K562 (cell line): ENCODE measurements at regions not wholly inside any gene's neighbourhood (a gene's known extent, or its start where the extent isn't known, plus 50 kb on each side); places are given as distances from the start of the nearest gene placed in this dataset.

Source experiments
- BRCA1 ChIP-seq, 2 experiments: fragments of 450-650 bp in 1 of 2; sonication (generic) in 1 of 2; formaldehyde crosslinking in 1 of 2; IDR thresholded peaks; 2 replicates each; pipeline versions ENCODE4 v1.5.0 to v1.6.1; 2017 to 2020; ENCODE audit warnings: mild to moderate bottlenecking in 1 of 2, missing genetic modification reagents in 1 of 2
- JUN ChIP-seq, 2 experiments: sonication (generic) in 1 of 2; formaldehyde crosslinking in 1 of 2; IDR thresholded peaks; 2 replicates each; pipeline versions ENCODE4 v1.6.1 to v1.8.0; 2012 to 2022; ENCODE audit warnings: borderline replicate concordance in 2 of 2, mild to moderate bottlenecking in 2 of 2, improper control_type of control experiment in 1 of 2, low read depth in 1 of 2, low read length in 1 of 2, missing genetic modification reagents in 1 of 2
- KDM1A ChIP-seq, 2 experiments: fragments of 450-650 bp; IDR thresholded peaks; 2 replicates each; pipeline ENCODE4 v1.6.1; 2016; ENCODE audit warnings: mild to moderate bottlenecking in 2 of 2
- NELFE ChIP-seq: IDR thresholded peaks from 2 replicates; pipeline ENCODE4 v1.6.1; 2011; ENCODE audit warnings: mild to moderate bottlenecking; ENCODE audit not compliant: insufficient read depth, insufficient read length
- SIN3A ChIP-seq, 2 experiments: fragments of 150-350 bp in 1 of 2; IDR thresholded peaks; 2 replicates each; pipeline ENCODE4 v1.6.1; 2011 to 2016; ENCODE audit warnings: borderline replicate concordance in 2 of 2, low read depth in 2 of 2, low read length in 2 of 2, mild to moderate bottlenecking in 2 of 2, moderate library complexity in 2 of 2; ENCODE audit not compliant: control insufficient read depth in 1 of 2
- SMAD3 ChIP-seq: fragments of 450-650 bp; formaldehyde crosslinking; conservative IDR thresholded peaks from 2 replicates; pipeline ENCODE4 v1.4.0; 2020; ENCODE audit warnings: mild to moderate bottlenecking
- TF ChIP-seq, protein P1 (sequence below), 3 experiments: IDR thresholded peaks in 2 of 3; conservative IDR thresholded peaks in 1 of 3; 2 replicates each; pipeline ENCODE4 v1.5.1; 2011 to 2012; ENCODE audit warnings: low read length in 3 of 3, mild to moderate bottlenecking in 3 of 3, control low read depth in 2 of 3, improper control_type of control experiment in 1 of 3, inconsistent platforms in 1 of 3, low read depth in 1 of 3, mixed read lengths in 1 of 3, moderate library complexity in 1 of 3; ENCODE audit not compliant: insufficient read depth in 2 of 3
- TF ChIP-seq, protein P2 (sequence below): conservative IDR thresholded peaks from 2 replicates; pipeline ENCODE4 v1.6.1; 2011; ENCODE audit warnings: low read depth, mild to moderate bottlenecking, low read length; ENCODE audit not compliant: control insufficient read depth

- TF ChIP-seq NELFE (no peak), SIN3A (IDR thresholded peaks at IDR 0.05; ENCODE audit: borderline replicate concordance in 2 of 2, control insufficient read depth in 1 of 2, low read depth in 2 of 2, low read length in 2 of 2) (no peak), SMAD3 (no peak), JUN (IDR thresholded peaks at IDR 0.05; ENCODE audit: borderline replicate concordance, low read depth, low read length) (no peak), JUN (CRISPR knock-in tag; IDR thresholded peaks at IDR 0.05; ENCODE audit: borderline replicate concordance) (no peak), KDM1A (IDR thresholded peaks at IDR 0.05) (no peak), BRCA1 (IDR thresholded peaks at IDR 0.05) (no peak), BRCA1 (CRISPR knock-in tag; IDR thresholded peaks at IDR 0.05) (no peak)
- TF ChIP-seq, protein P1, sequence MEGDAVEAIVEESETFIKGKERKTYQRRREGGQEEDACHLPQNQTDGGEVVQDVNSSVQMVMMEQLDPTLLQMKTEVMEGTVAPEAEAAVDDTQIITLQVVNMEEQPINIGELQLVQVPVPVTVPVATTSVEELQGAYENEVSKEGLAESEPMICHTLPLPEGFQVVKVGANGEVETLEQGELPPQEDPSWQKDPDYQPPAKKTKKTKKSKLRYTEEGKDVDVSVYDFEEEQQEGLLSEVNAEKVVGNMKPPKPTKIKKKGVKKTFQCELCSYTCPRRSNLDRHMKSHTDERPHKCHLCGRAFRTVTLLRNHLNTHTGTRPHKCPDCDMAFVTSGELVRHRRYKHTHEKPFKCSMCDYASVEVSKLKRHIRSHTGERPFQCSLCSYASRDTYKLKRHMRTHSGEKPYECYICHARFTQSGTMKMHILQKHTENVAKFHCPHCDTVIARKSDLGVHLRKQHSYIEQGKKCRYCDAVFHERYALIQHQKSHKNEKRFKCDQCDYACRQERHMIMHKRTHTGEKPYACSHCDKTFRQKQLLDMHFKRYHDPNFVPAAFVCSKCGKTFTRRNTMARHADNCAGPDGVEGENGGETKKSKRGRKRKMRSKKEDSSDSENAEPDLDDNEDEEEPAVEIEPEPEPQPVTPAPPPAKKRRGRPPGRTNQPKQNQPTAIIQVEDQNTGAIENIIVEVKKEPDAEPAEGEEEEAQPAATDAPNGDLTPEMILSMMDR (IDR thresholded peaks at IDR 0.05 in 2 of 3, conservative IDR thresholded peaks at IDR 0.05 in 1 of 3; ENCODE audit: insufficient read depth in 2 of 3, low read depth in 1 of 3, low read length in 3 of 3) = no peak
- TF ChIP-seq, protein P2, sequence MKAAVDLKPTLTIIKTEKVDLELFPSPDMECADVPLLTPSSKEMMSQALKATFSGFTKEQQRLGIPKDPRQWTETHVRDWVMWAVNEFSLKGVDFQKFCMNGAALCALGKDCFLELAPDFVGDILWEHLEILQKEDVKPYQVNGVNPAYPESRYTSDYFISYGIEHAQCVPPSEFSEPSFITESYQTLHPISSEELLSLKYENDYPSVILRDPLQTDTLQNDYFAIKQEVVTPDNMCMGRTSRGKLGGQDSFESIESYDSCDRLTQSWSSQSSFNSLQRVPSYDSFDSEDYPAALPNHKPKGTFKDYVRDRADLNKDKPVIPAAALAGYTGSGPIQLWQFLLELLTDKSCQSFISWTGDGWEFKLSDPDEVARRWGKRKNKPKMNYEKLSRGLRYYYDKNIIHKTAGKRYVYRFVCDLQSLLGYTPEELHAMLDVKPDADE = no peak
These were observed 286.6 kb upstream of the MAD2L1 start for GRCh38 chr4:120353235-120353634.
